DMS 273 treated with DMSO at 0.1 percent for 48 hours (cell line): ENCODE measurements at regions not wholly inside any gene's neighbourhood (a gene's known extent, or its start where the extent isn't known, plus 50 kb on each side); places are given as distances from the start of the nearest gene placed in this dataset.

ENCODE experiments used
- DNase-seq: peaks from one replicate; lab custom pipeline; 2025; lab: John Stamatoyannopoulos, UW

GRCh38 chr9:110058304-110058953, 149.5 kb downstream of the C9orf152 start:
- DNase-seq: peak; percentile 66

GRCh38 chr9:110059461-110059860, 148.5 kb downstream of the C9orf152 start:
- DNase-seq: no peak

GRCh38 chr9:110064803-110065202, 143.2 kb downstream of the C9orf152 start:
- no peak for DNase-seq

- DNase-seq: no peak
Observed at GRCh38 chr9:110065532-110065931, 142.4 kb downstream of the C9orf152 start.

GRCh38 chr9:110066929-110067716, 140.8 kb downstream of the C9orf152 start:
- no peak for DNase-seq

GRCh38 chr9:110068212-110068611, 139.7 kb downstream of the C9orf152 start:
- DNase-seq: no peak

GRCh38 chr9:110069326-110070248, 138.4 kb downstream of the C9orf152 start:
- DNase-seq: no peak

GRCh38 chr9:110072597-110073355, 135.2 kb downstream of the C9orf152 start:
- DNase-seq: no peak

GRCh38 chr9:110073356-110073905, 134.5 kb downstream of the C9orf152 start:
- DNase-seq: no peak

- DNase-seq: no peak
Observed at GRCh38 chr9:110076894-110077725, 130.8 kb downstream of the C9orf152 start.

- DNase-seq: no peak
Observed at GRCh38 chr9:110077925-110078324, 130.0 kb downstream of the C9orf152 start.

- DNase-seq: no peak
Observed at GRCh38 chr9:110078604-110079003, 129.4 kb downstream of the C9orf152 start.

- no peak for DNase-seq
Observed at GRCh38 chr9:110081395-110081794, 126.6 kb downstream of the C9orf152 start.

GRCh38 chr9:110083866-110084265, 124.1 kb downstream of the C9orf152 start:
- DNase-seq: no peak

- no peak for DNase-seq
Observed at GRCh38 chr9:110086537-110086936, 121.4 kb downstream of the C9orf152 start.

GRCh38 chr9:110087605-110088004, 120.4 kb downstream of the C9orf152 start:
- no peak for DNase-seq

- DNase-seq: no peak
Observed at GRCh38 chr9:110088099-110088498, 119.9 kb downstream of the C9orf152 start.

GRCh38 chr9:110089681-110090370, 118.1 kb downstream of the C9orf152 start:
- no peak for DNase-seq

- no peak for DNase-seq
Observed at GRCh38 chr9:110092792-110093191, 115.2 kb downstream of the C9orf152 start.

GRCh38 chr9:110093417-110093816, 114.5 kb downstream of the C9orf152 start:
- DNase-seq: no peak
